Adrenal gland (tissue), 5 donors: ENCODE measurements at regions not wholly inside any gene's neighbourhood (a gene's known extent, or its start where the extent isn't known, plus 50 kb on each side); places are given as distances from the start of the nearest gene placed in this dataset.

Experiments
- CTCF ChIP-seq, 6 experiments: fragments of 450-650 bp in 4 of 6; fragments of 200-600 bp in 2 of 6; sonication (generic) in 1 of 6; IDR thresholded peaks; 1 replicate in 5 of 6; 2 replicates in 1 of 6; pipeline versions ENCODE4 v1.5.1 to v1.8.0; 2016 to 2021; ENCODE audit warnings: antibody characterized with exemption in 6 of 6, mild to moderate bottlenecking in 2 of 6, moderate library complexity in 1 of 6
- POLR2A ChIP-seq, 2 donors: fragments of 450-650 bp; IDR thresholded peaks; one replicate each; pipeline ENCODE4 v1.6.1; 2017; ENCODE audit warnings: antibody characterized with exemption in 2 of 2, mild to moderate bottlenecking in 2 of 2, moderate library complexity in 1 of 2
- donor health status: DM: no; HTN: no; CAD: no.

DNA sequence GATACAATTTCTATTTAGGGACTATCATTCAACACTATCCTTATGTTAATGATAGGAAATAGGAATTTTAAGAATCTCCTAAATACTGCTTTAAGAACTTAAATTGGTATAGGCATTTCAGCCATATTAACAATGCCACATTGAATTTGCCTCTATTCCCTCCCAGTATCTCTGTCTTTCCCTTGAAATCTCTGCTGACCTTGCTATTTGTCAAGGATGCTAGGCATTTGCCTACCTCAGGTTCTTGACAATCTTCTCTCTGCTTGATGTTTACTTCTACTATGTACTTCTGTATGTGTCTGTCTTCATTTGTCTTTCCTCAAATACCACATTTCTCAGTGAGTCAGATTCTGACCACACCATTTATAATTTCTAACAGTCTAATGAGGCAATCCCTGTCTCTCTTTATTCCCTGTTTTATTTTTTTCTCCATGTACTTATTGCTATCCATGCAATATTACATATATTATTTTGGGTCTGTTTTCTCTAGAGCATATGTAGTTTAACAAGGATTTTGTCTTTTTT lies 1461.4 kb upstream of the CDH9 start:
- TF ChIP-seq CTCF (IDR thresholded peaks at IDR 0.05) (no peak), POLR2A (IDR thresholded peaks at IDR 0.05) (no peak)
